H1 (cell line): ENCODE measurements at regions not wholly inside any gene's neighbourhood (a gene's known extent, or its start where the extent isn't known, plus 50 kb on each side); places are given as distances from the start of the nearest gene placed in this dataset.

Experiments used
- CTCF ChIA-PET: fragments of 300-600 bp; sonication (Branson Sonifier 250); formaldehyde crosslinking; loops from one replicate; lab custom pipeline; 2021; ENCODE audit not compliant: partially characterized antibody; lab: Charles Lee
- POLR2A ChIA-PET: fragments of 300-600 bp; sonication (Branson Sonifier 250); formaldehyde crosslinking; loops from one replicate; lab custom pipeline; 2021; ENCODE audit warnings: inconsistent platforms; ENCODE audit not compliant: partially characterized antibody; lab: Charles Lee
- DNase-seq, 2 experiments: peaks; one replicate each; pipeline versions ENCODE4 v3.0.0 to v3.0.0-alpha.2; 2010 to 2022; ENCODE audit warnings: low spot score in 2 of 2, low read depth in 1 of 2, mixed read lengths in 1 of 2
- FAIRE-seq: peaks from 2 replicates; lab custom pipeline; 2011; peaks lifted over from hg19 to GRCh38; lab: Jason Lieb, UNC
- H2AFZ ChIP-seq: 2 replicates; pipeline ENCODE4 v1.8.1; 2012; ENCODE audit warnings: low read length, inconsistent platforms
- H2AK5ac ChIP-seq: 2 replicates; pipeline ENCODE4 v1.6.1; 2013; ENCODE audit warnings: low read depth, low read length
- H2BK120ac ChIP-seq: replicated peaks from 2 replicates; pipeline ENCODE3; 2013; ENCODE audit warnings: low read depth, low read length, inconsistent platforms
- H2BK12ac ChIP-seq: 2 replicates; pipeline ENCODE4 v1.6.1; 2013; ENCODE audit warnings: low read depth, low read length
- H2BK15ac ChIP-seq: 2 replicates; pipeline ENCODE4 v1.6.1; 2013; ENCODE audit warnings: low read length
- H2BK20ac ChIP-seq: 2 replicates; pipeline ENCODE4 v1.6.1; 2013; ENCODE audit warnings: low read length
- H2BK5ac ChIP-seq: 2 replicates; pipeline ENCODE4 v1.6.1; 2013; ENCODE audit warnings: low read depth, low read length
- H3K14ac ChIP-seq: 2 replicates; pipeline ENCODE4 v1.6.1; 2013; ENCODE audit warnings: inconsistent platforms; ENCODE audit not compliant: insufficient read length
- H3K18ac ChIP-seq: 2 replicates; pipeline ENCODE4 v1.6.1; 2013; ENCODE audit warnings: low read length; ENCODE audit errors: extremely low read depth
- H3K23ac ChIP-seq: 2 replicates; pipeline ENCODE4 v1.6.1; 2013; ENCODE audit warnings: inconsistent platforms; ENCODE audit not compliant: insufficient read length
- H3K23me2 ChIP-seq: 2 replicates; pipeline ENCODE4 v1.6.1; 2013; ENCODE audit warnings: low read depth, low read length
- H3K27ac ChIP-seq: 2 replicates; pipeline ENCODE4 v1.6.1; 2011; ENCODE audit warnings: low read depth, low read length, inconsistent platforms
- H3K27me3 ChIP-seq, 4 experiments: replicated peaks in 1 of 4; 1 replicate in 1 of 4; 2 replicates in 3 of 4; pipeline versions ENCODE4 v1.6.1 to v1.8.1; 2011 to 2013; ENCODE audit warnings: low read length in 3 of 4, mild to moderate bottlenecking in 3 of 4, inconsistent platforms in 2 of 4, mixed read lengths in 2 of 4, moderate library complexity in 1 of 4; ENCODE audit not compliant: control insufficient read depth in 3 of 4, insufficient read depth in 3 of 4; ENCODE audit errors: extremely low read depth in 1 of 4
- H3K36me3 ChIP-seq, 4 experiments: 2 replicates each; pipeline versions ENCODE4 v1.6.1 to v1.8.1; 2011 to 2013; ENCODE audit warnings: mild to moderate bottlenecking in 4 of 4, low read length in 3 of 4, moderate library complexity in 2 of 4, control low read depth in 1 of 4, inconsistent platforms in 1 of 4; ENCODE audit not compliant: insufficient read depth in 4 of 4, control insufficient read depth in 2 of 4
- H3K4ac ChIP-seq: replicated peaks from 2 replicates; pipeline ENCODE3; 2013; ENCODE audit warnings: low read length, low read depth, mixed read lengths, inconsistent platforms; ENCODE audit not compliant: insufficient read length
- H3K4me1 ChIP-seq, 4 experiments: replicated peaks in 1 of 4; 1 replicate in 1 of 4; 2 replicates in 3 of 4; pipeline versions ENCODE4 v1.6.1 to v1.8.1; 2011 to 2013; ENCODE audit warnings: low read length in 3 of 4, inconsistent platforms in 2 of 4, mixed read lengths in 1 of 4; ENCODE audit not compliant: insufficient read depth in 4 of 4, control insufficient read depth in 3 of 4
- H3K4me2 ChIP-seq, 2 experiments: 2 replicates each; pipeline versions ENCODE4 v1.6.1 to v1.8.1; 2011 to 2013; ENCODE audit warnings: low read depth in 2 of 2, low read length in 2 of 2, control low read depth in 1 of 2, inconsistent platforms in 1 of 2, mild to moderate bottlenecking in 1 of 2; ENCODE audit not compliant: insufficient read depth in 1 of 2
- H3K4me3 ChIP-seq, 4 experiments: fragments of 200-600, 300-600 bp in 1 of 4; sonication (generic), shearing (Covaris generic), sonication (Bioruptor Twin) in 1 of 4; 2 replicates each; pipeline versions ENCODE4 v1.5.1 to v1.8.1; 2011 to 2016; ENCODE audit warnings: low read length in 4 of 4, low read depth in 3 of 4, control low read depth in 2 of 4, inconsistent platforms in 2 of 4, mild to moderate bottlenecking in 2 of 4, mixed read lengths in 1 of 4, moderate library complexity in 1 of 4; ENCODE audit not compliant: insufficient read depth in 2 of 4; ENCODE audit errors: extremely low read depth in 1 of 4
- H3K56ac ChIP-seq: replicated peaks from 2 replicates; pipeline ENCODE3; 2013; ENCODE audit warnings: low read depth, mild to moderate bottlenecking, mixed read lengths, low read length, inconsistent platforms; ENCODE audit not compliant: insufficient read length
- H3K79me1 ChIP-seq: 2 replicates; pipeline ENCODE4 v1.6.1; 2013; ENCODE audit warnings: low read depth, low read length, control low read depth
- H3K79me2 ChIP-seq, 2 experiments: 2 replicates each; pipeline versions ENCODE4 v1.6.1 to v1.8.1; 2012 to 2013; ENCODE audit warnings: low read length in 2 of 2, mild to moderate bottlenecking in 2 of 2, inconsistent platforms in 1 of 2; ENCODE audit not compliant: insufficient read depth in 2 of 2, control insufficient read depth in 1 of 2
- H3K9ac ChIP-seq, 4 experiments: replicated peaks in 1 of 4; 1 replicate in 1 of 4; 2 replicates in 3 of 4; pipeline versions ENCODE4 v1.6.1 to v1.8.1; 2011 to 2013; ENCODE audit warnings: low read depth in 3 of 4, low read length in 3 of 4, control low read depth in 2 of 4, mild to moderate bottlenecking in 2 of 4, moderate library complexity in 2 of 4, inconsistent platforms in 1 of 4; ENCODE audit errors: extremely low read depth in 1 of 4
- H3K9me3 ChIP-seq, 2 experiments: 2 replicates each; pipeline versions ENCODE4 v1.6.1 to v1.8.1; 2012 to 2013; ENCODE audit warnings: mild to moderate bottlenecking in 2 of 2, moderate library complexity in 2 of 2, control low read depth in 1 of 2, inconsistent platforms in 1 of 2, low read depth in 1 of 2, low read length in 1 of 2, mixed read lengths in 1 of 2; ENCODE audit not compliant: insufficient read depth in 2 of 2
- H4K20me1 ChIP-seq, 2 experiments: replicated peaks in 1 of 2; 2 replicates each; pipeline versions ENCODE3 to v1.8.1; 2011 to 2013; ENCODE audit warnings: inconsistent platforms in 2 of 2, low read length in 2 of 2, mild to moderate bottlenecking in 1 of 2; ENCODE audit not compliant: insufficient read depth in 2 of 2, control insufficient read depth in 1 of 2
- H4K5ac ChIP-seq: 2 replicates; pipeline ENCODE4 v1.6.1; 2013; ENCODE audit warnings: low read length, low read depth, mixed read lengths, inconsistent platforms; ENCODE audit not compliant: insufficient read length
- H4K8ac ChIP-seq: 2 replicates; pipeline ENCODE4 v1.8.0; 2013; ENCODE audit warnings: mild to moderate bottlenecking, moderate library complexity, low read length, inconsistent platforms; ENCODE audit not compliant: insufficient read depth; ENCODE audit errors: extremely low read depth
- H4K91ac ChIP-seq: replicated peaks from 2 replicates; pipeline ENCODE3; 2013; ENCODE audit warnings: low read length, mixed read lengths, inconsistent platforms; ENCODE audit not compliant: insufficient read length
- ATF2 ChIP-seq: IDR thresholded peaks from 2 replicates; pipeline ENCODE4 v1.6.1; 2012; ENCODE audit warnings: low read length, inconsistent platforms
- WGBS, 2 experiments: shearing (Covaris generic) in 1 of 2; methylation state at CpG; one replicate each; pipeline versions ENCODE4 v1.1.6 to v1.1.7; 2013 to 2015; ENCODE audit warnings: low lambda C conversion rate in 2 of 2, mixed read lengths in 2 of 2, inconsistent platforms in 1 of 2, low coverage in 1 of 2, missing lambda C conversion rate in 1 of 2; ENCODE audit not compliant: insufficient replicate concordance in 2 of 2, insufficient coverage in 1 of 2, insufficient read length in 1 of 2; ENCODE audit errors: extremely low coverage in 1 of 2, missing lambda C conversion rate in 1 of 2; 5-methylcytosine and 5-hydroxymethylcytosine counted together

- Histone ChIP-seq H2BK20ac (no peak overlapping the region), H3K4me3 (no peak overlapping the region), H4K5ac (no peak overlapping the region), H3K27ac (no peak overlapping the region), H2AK5ac (no peak overlapping the region), H3K14ac (no peak overlapping the region), H4K91ac (no peak overlapping the region), H2BK12ac (no peak overlapping the region), H2BK15ac (no peak overlapping the region), H2BK5ac (no peak overlapping the region), H3K79me2 (no peaks in the 10 kb centered on the region), H3K56ac (no peak overlapping the region), H4K8ac (no peak overlapping the region), H3K36me3 (no peaks in the 10 kb centered on the region), H3K4ac (no peak overlapping the region), H3K27me3 (no peaks in the 10 kb centered on the region), H3K23me2 (no peaks in the 10 kb centered on the region; the same call in 1 of the 2 replicates), H3K18ac (no peak overlapping the region), H3K4me1 (no peaks in the 10 kb centered on the region), H3K9me3 (no peaks in the 10 kb centered on the region), H3K23ac (no peak overlapping the region), H3K79me1 (no peaks in the 10 kb centered on the region), H3K4me2 (no peak overlapping the region), H4K20me1 (no peaks in the 10 kb centered on the region), H2AFZ (peak overlapping the region; percentile 57; the same call in 1 of the 2 replicates), H3K9ac (no peak overlapping the region), H2BK120ac (no peak overlapping the region)
- no peak for DNase-seq
- ChIA-PET CTCF (interaction anchor here (0.6 to 0.7 kb wide), 2 partner anchors 8 to 46 kb away, joined by 3 read pairs; no protein-coding TSS in a partner anchor), POLR2A (no interaction called here)
- TF ChIP-seq ATF2: no peak
- 94% methylated on average over 2 of the region's 2 CpGs; no CpG with 5 or more reads in 1 of the 2 experiments for WGBS, 2 experiments
- no peak for FAIRE-seq
Measured at GRCh38 chr2:188850786-188851185, 123.4 kb upstream of the COL3A1 start.
